Endothelial cell of umbilical vein (primary cell): ENCODE measurements at regions not wholly inside any gene's neighbourhood (a gene's known extent, or its start where the extent isn't known, plus 50 kb on each side); places are given as distances from the start of the nearest gene placed in this dataset.

ENCODE experiments used
- BruUV-seq: library from RNA; stranded (reverse); fragments of 400-500 nt; replicated peaks from 2 replicates; lab custom pipeline; 2021; lab: Mats Ljungman, UMichigan
- CTCF ChIA-PET: fragments of 300-600, 350-600 bp; sonication (Branson Sonifier 250); formaldehyde crosslinking; loops from one replicate; lab custom pipeline; 2021; ENCODE audit warnings: antibody characterized with exemption, inconsistent platforms; lab: Charles Lee
- POLR2A ChIA-PET: fragments of 300-600, 350-600 bp; sonication (Branson Sonifier 250); formaldehyde crosslinking; loops from one replicate; lab custom pipeline; 2021; ENCODE audit warnings: antibody characterized with exemption, inconsistent platforms; lab: Charles Lee
- DNase-seq: peaks from one replicate; pipeline ENCODE4 v3.0.0-alpha.2; 2011; ENCODE audit warnings: low read depth, low spot score
- FAIRE-seq: peaks from 2 replicates; lab custom pipeline; 2011; peaks lifted over from hg19 to GRCh38; lab: Jason Lieb, UNC
- H2AFZ ChIP-seq: 2 replicates; pipeline ENCODE4 v1.6.0; 2012; ENCODE audit warnings: low read depth, low read length, control low read depth, inconsistent platforms
- H3K27ac ChIP-seq: 2 replicates; pipeline ENCODE4 v1.5.1; 2011; ENCODE audit warnings: low read depth, mild to moderate bottlenecking, control low read depth, low read length, moderate library complexity; ENCODE audit not compliant: insufficient read depth
- H3K27me3 ChIP-seq, 2 experiments: 2 replicates each; pipeline versions ENCODE4 v1.6.0 to v1.6.1; 2011; ENCODE audit warnings: low read length in 2 of 2, mixed read lengths in 1 of 2; ENCODE audit not compliant: control insufficient read depth in 2 of 2, insufficient read depth in 2 of 2
- H3K36me3 ChIP-seq, 2 experiments: 2 replicates in 1 of 2; 3 replicates in 1 of 2; pipeline ENCODE4 v1.5.1; 2011; ENCODE audit warnings: low read length in 2 of 2, mild to moderate bottlenecking in 1 of 2, moderate library complexity in 1 of 2; ENCODE audit not compliant: control insufficient read depth in 2 of 2, insufficient read depth in 2 of 2; ENCODE audit errors: extremely low read depth in 1 of 2
- H3K4me1 ChIP-seq: 3 replicates; pipeline ENCODE4 v1.5.1; 2011; ENCODE audit warnings: mild to moderate bottlenecking, low read length; ENCODE audit not compliant: control insufficient read depth, insufficient read depth; ENCODE audit errors: extremely low read depth
- H3K4me2 ChIP-seq: 2 replicates; pipeline ENCODE4 v1.6.1; 2011; ENCODE audit warnings: low read length, control low read depth, mixed read lengths; ENCODE audit not compliant: insufficient read depth
- H3K4me3 ChIP-seq, 3 experiments: fragments of 200-600 bp in 1 of 3; sonication (generic), shearing (Covaris generic) in 1 of 3; replicated peaks in 1 of 3; 2 replicates each; pipeline ENCODE4 v1.5.1; 2011 to 2016; ENCODE audit warnings: control low read depth in 3 of 3, low read length in 3 of 3, mild to moderate bottlenecking in 2 of 3, inconsistent platforms in 1 of 3, low read depth in 1 of 3, moderate library complexity in 1 of 3; ENCODE audit not compliant: insufficient read depth in 1 of 3
- H3K79me2 ChIP-seq: 2 replicates; pipeline ENCODE4 v1.6.0; 2012; ENCODE audit warnings: low read length, inconsistent platforms; ENCODE audit not compliant: control insufficient read depth, insufficient read depth
- H3K9ac ChIP-seq: replicated peaks from 2 replicates; pipeline ENCODE3; 2011; ENCODE audit warnings: low read length, control low read depth; ENCODE audit not compliant: insufficient read depth; ENCODE audit errors: extremely low read depth
- H3K9me1 ChIP-seq: replicated peaks from 3 replicates; pipeline ENCODE4 v1.6.0; 2011; ENCODE audit warnings: mild to moderate bottlenecking, low read length; ENCODE audit not compliant: control insufficient read depth, insufficient read depth; ENCODE audit errors: extremely low read depth
- H3K9me3 ChIP-seq: replicated peaks from 2 replicates; pipeline ENCODE4 v1.5.1; 2012; ENCODE audit warnings: low read length, inconsistent platforms; ENCODE audit not compliant: control insufficient read depth, insufficient read depth
- H4K20me1 ChIP-seq: replicated peaks from 2 replicates; pipeline ENCODE3; 2011; ENCODE audit warnings: mild to moderate bottlenecking, low read length; ENCODE audit not compliant: control insufficient read depth, insufficient read depth; ENCODE audit errors: extremely low read depth
- CTCF ChIP-seq, 2 donors: IDR thresholded peaks; 1 replicate in 1 of 2; 2 replicates in 1 of 2; pipeline ENCODE4 v1.5.1; 2011; ENCODE audit warnings: low read length in 2 of 2, mild to moderate bottlenecking in 2 of 2, moderate library complexity in 2 of 2, control low read depth in 1 of 2, inconsistent platforms in 1 of 2, low read depth in 1 of 2; ENCODE audit not compliant: insufficient read depth in 1 of 2; ENCODE audit errors: extremely low read depth in 1 of 2
- EZH2 ChIP-seq: IDR thresholded peaks from 2 replicates; pipeline ENCODE4 v1.6.1; 2012; ENCODE audit warnings: borderline replicate concordance, low read depth, mild to moderate bottlenecking, moderate library complexity, low read length, inconsistent platforms; ENCODE audit not compliant: severe bottlenecking
- FOS ChIP-seq: IDR thresholded peaks from 2 replicates; pipeline ENCODE4 v1.6.1; 2011; ENCODE audit warnings: mild to moderate bottlenecking, low read length, moderate library complexity, borderline replicate concordance; ENCODE audit not compliant: insufficient read depth
- GATA2 ChIP-seq: IDR thresholded peaks from 2 replicates; pipeline ENCODE4 v1.7.0; 2011; ENCODE audit warnings: low read depth, mild to moderate bottlenecking, moderate library complexity, mixed read lengths, low read length; ENCODE audit not compliant: insufficient read length, insufficient read depth
- JUN ChIP-seq: IDR thresholded peaks from 2 replicates; pipeline ENCODE4 v1.6.1; 2011; ENCODE audit warnings: borderline replicate concordance, low read depth; ENCODE audit not compliant: insufficient read length, insufficient read depth
- MAX ChIP-seq: IDR thresholded peaks from 2 replicates; pipeline ENCODE4 v1.6.1; 2011; ENCODE audit not compliant: insufficient read depth, insufficient read length
- MYC ChIP-seq: IDR thresholded peaks from one replicate; pipeline ENCODE4 v1.6.1; 2011; ENCODE audit warnings: mild to moderate bottlenecking, low read depth, low read length
- POLR2A ChIP-seq: IDR thresholded peaks from 2 replicates; pipeline ENCODE4 v1.6.1; 2012; ENCODE audit warnings: low read depth, mild to moderate bottlenecking, control low read depth, low read length
- POLR2AphosphoS5 ChIP-seq: IDR thresholded peaks from 2 replicates; pipeline ENCODE4 v1.6.1; 2012; ENCODE audit warnings: low read depth, mild to moderate bottlenecking, control low read depth, low read length, moderate library complexity; ENCODE audit not compliant: insufficient read depth
- dilution Hi-C: fragments of 300-500 bp; cut with MboI; formaldehyde crosslinking; loops from one replicate; pipeline ENCODE4 v1.15.0; 2019; ENCODE audit warnings: low sequenced_read_pairs; ENCODE audit not compliant: extremely low pct_ligation_motif_present
- intact Hi-C: fragments of 100-400 bp; cut with micrococcal nuclease; formaldehyde crosslinking; loops from one replicate; pipeline ENCODE4 v1.10.0; 2022

DNA sequence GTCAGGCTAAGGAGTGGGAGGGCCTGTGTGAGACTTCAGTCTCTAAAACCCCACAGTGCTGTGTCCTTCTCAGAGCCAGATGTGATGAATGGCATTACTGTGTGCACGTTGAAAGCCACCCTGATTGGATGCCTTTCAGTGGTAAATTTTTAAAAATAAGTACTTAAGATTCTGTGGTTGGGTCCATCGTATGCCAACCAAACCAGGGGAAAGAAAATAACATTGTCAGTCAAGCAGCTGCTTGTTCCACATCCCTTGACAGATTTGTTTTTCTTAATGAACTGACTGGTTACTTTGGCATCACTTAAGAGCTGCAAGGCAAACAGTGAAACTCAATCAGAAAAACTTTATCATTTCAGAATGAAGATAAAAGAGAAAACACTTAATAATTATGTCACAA is 334.0 kb upstream of the NT5E start:
- dilution Hi-C loops (no loop called here), intact Hi-C loops (no loop called here)
- Histone ChIP-seq H3K4me1 (no peaks in the 10 kb centered on the region), H3K79me2 (no peaks in the 10 kb centered on the region), H3K36me3 (no peaks in the 10 kb centered on the region), H3K9ac (no peak overlapping the region), H3K27me3 (no peaks in the 10 kb centered on the region), H3K9me1 (no peaks in the 10 kb centered on the region), H3K27ac (no peak overlapping the region), H3K4me3 (no peak overlapping the region), H3K9me3 (no peaks in the 10 kb centered on the region), H3K4me2 (no peak overlapping the region), H4K20me1 (no peaks in the 10 kb centered on the region), H2AFZ (no peak overlapping the region)
- POLR2A ChIA-PET, result no interaction called here
- DNase-seq (no peak), FAIRE-seq (no peak)
- BruUV-seq, result no TSS peak
- TF ChIP-seq MYC (no peak), FOS (no peak), POLR2A (no peak), JUN (no peak), POLR2AphosphoS5 (no peak), MAX (no peak), EZH2 (no peak)
- CTCF ChIA-PET, result interaction anchor here (1.1 to 1.4 kb wide), 3 partner anchors 9 to 348 kb away, joined by 3 read pairs; no protein-coding TSS in a partner anchor

DNA sequence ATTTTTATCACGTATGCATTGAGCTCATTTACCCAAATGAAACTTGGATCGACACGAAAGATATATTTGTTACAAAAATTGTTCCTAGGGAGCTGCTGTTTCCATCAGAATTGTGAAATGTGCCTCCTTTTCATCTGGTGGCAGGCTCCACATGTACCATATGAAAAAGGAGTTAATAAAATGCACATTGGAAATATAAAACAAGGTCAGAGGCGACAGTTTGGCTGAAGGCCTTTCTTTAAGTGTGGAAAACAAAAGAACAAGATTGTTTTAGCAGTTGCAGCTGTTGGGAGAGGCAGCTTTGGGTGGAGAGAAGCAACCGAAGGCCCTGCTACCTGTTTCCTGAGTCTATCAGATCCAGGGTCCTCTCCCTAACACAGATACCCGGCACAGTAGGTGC is 334.5 kb upstream of the NT5E start:
- no peaks in the 10 kb centered on the region for H3K36me3 ChIP-seq
- no TSS peak for BruUV-seq
- ChIA-PET CTCF (interaction anchor here (1.1 to 1.4 kb wide), 3 partner anchors 9 to 347 kb away, joined by 3 read pairs; no protein-coding TSS in a partner anchor), POLR2A (no interaction called here)
- no peaks in the 10 kb centered on the region for H3K27me3 ChIP-seq
- intact Hi-C loops, result no loop called here
- no peak overlapping the region for H3K4me2 ChIP-seq
- H3K9me1 ChIP-seq, result no peaks in the 10 kb centered on the region
- no peaks in the 10 kb centered on the region for H3K4me1 ChIP-seq
- no peak overlapping the region for H3K4me3 ChIP-seq
- no peaks in the 10 kb centered on the region for H4K20me1 ChIP-seq
- no peak overlapping the region for H3K9ac ChIP-seq
- no peak for TF ChIP-seq GATA2
- TF ChIP-seq CTCF (IDR thresholded peaks at IDR 0.05; ENCODE audit: extremely low read depth in 1 of 2, insufficient read depth in 1 of 2, low read depth in 1 of 2, low read length in 2 of 2), result no peak
- no peak for TF ChIP-seq POLR2A
- no peak for TF ChIP-seq POLR2AphosphoS5
- no peak for TF ChIP-seq MAX
- no peak for TF ChIP-seq MYC
- dilution Hi-C loops, result no loop called here
- H3K79me2 ChIP-seq, result no peaks in the 10 kb centered on the region
- no peak for FAIRE-seq
- H3K9me3 ChIP-seq, result no peaks in the 10 kb centered on the region
- DNase-seq, result no peak
- no peak overlapping the region for H3K27ac ChIP-seq
- no peak overlapping the region for H2AFZ ChIP-seq
